Left ventricle myocardium inferior (tissue), 1 donor: ENCODE measurements at regions not wholly inside any gene's neighbourhood (a gene's known extent, or its start where the extent isn't known, plus 50 kb on each side); places are given as distances from the start of the nearest gene placed in this dataset.

Experiments used
- DNase-seq: peaks from one replicate; pipeline ENCODE4 v3.0.0-alpha.2; 2020
- H3K27ac ChIP-seq: fragments of 200-600 bp; replicated peaks from 2 replicates; pipeline ENCODE4 v1.8.0; 2021
- H3K27me3 ChIP-seq: fragments of 200-600 bp; 2 replicates; pipeline ENCODE4 v1.8.0; 2021; ENCODE audit warnings: low read depth
- H3K36me3 ChIP-seq: fragments of 200-600 bp; 2 replicates; pipeline ENCODE4 v1.8.0; 2021
- H3K4me1 ChIP-seq: fragments of 200-600 bp; 2 replicates; pipeline ENCODE4 v1.8.0; 2021
- H3K4me3 ChIP-seq: fragments of 200-600 bp; 2 replicates; pipeline ENCODE4 v1.8.0; 2021; ENCODE audit warnings: mild to moderate bottlenecking, moderate library complexity
- H3K9me3 ChIP-seq: fragments of 200-600 bp; replicated peaks from 2 replicates; pipeline ENCODE4 v1.8.0; 2021
- intact Hi-C: fragments of 100-400 bp; cut with micrococcal nuclease; formaldehyde crosslinking; loops from one replicate; pipeline ENCODE4 v1.11.0; 2022
- TF ChIP-seq, protein P1 (sequence below): fragments of 200-600 bp; IDR thresholded peaks from 2 replicates; pipeline ENCODE4 v1.8.0; 2021; ENCODE audit warnings: antibody characterized with exemption, mild to moderate bottlenecking, borderline replicate concordance
- donor health status: DM: no; HTN: yes; CAD: no; lungs with severe emphysema.

DNA sequence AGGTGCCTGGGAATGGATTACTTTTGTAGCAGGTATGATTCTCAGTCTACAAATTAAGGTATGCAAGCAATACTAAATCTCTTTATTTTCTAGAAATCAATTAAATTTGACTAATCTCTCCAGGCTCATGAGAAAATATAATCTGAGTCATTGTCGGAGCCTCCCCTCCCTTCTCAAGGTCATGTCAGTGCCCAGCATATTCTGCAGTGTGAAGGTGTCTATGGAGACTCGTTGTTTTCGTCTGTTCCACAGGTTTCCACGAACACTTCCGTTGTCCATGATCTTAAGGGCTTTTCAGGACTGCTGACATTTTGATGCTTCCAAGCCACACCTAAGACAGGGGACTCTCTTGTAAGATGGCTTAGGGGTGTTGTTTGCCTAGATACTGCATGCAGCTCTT lies 56.6 kb upstream of the SCOC start:
- Histone ChIP-seq H3K27ac (no peak overlapping the region), H3K36me3 (no peaks in the 10 kb centered on the region), H3K9me3 (peaks cover 10% of the 10 kb centered on the region), H3K4me3 (no peak overlapping the region), H3K4me1 (peaks cover 3% of the 10 kb centered on the region), H3K27me3 (no peaks in the 10 kb centered on the region)
- DNase-seq = no peak
- intact Hi-C loops = no loop called here
- TF ChIP-seq, protein P1, sequence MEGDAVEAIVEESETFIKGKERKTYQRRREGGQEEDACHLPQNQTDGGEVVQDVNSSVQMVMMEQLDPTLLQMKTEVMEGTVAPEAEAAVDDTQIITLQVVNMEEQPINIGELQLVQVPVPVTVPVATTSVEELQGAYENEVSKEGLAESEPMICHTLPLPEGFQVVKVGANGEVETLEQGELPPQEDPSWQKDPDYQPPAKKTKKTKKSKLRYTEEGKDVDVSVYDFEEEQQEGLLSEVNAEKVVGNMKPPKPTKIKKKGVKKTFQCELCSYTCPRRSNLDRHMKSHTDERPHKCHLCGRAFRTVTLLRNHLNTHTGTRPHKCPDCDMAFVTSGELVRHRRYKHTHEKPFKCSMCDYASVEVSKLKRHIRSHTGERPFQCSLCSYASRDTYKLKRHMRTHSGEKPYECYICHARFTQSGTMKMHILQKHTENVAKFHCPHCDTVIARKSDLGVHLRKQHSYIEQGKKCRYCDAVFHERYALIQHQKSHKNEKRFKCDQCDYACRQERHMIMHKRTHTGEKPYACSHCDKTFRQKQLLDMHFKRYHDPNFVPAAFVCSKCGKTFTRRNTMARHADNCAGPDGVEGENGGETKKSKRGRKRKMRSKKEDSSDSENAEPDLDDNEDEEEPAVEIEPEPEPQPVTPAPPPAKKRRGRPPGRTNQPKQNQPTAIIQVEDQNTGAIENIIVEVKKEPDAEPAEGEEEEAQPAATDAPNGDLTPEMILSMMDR = no peak

DNA sequence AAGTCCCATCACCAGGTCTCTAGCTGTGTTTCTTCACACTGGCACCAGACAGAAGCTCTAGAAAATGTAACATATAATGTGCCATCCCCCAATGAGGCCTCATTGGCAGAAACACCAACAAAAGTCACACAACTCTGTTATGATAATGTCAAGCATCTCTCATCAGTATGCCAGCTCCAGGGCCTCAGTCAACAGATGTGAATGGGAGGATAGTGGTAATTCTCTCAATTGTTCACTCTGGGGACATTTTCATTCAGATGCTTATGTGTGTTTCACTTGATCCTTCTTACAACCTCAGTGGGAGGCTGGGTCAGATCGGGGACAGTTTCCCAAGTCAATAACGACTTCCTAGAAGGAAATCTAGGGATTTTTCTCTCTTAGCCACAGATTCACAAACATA lies 57.5 kb upstream of the SCOC start:
- no peak for DNase-seq
- no peak overlapping the region for H3K27ac ChIP-seq
- intact Hi-C loops = no loop called here
- peaks cover 3% of the 10 kb centered on the region for H3K9me3 ChIP-seq
- H3K4me1 ChIP-seq = peaks cover 11% of the 10 kb centered on the region
- no peaks in the 10 kb centered on the region for H3K36me3 ChIP-seq
- TF ChIP-seq, protein P1 = no peak
- no peak overlapping the region for H3K4me3 ChIP-seq
- H3K27me3 ChIP-seq = no peaks in the 10 kb centered on the region

DNA sequence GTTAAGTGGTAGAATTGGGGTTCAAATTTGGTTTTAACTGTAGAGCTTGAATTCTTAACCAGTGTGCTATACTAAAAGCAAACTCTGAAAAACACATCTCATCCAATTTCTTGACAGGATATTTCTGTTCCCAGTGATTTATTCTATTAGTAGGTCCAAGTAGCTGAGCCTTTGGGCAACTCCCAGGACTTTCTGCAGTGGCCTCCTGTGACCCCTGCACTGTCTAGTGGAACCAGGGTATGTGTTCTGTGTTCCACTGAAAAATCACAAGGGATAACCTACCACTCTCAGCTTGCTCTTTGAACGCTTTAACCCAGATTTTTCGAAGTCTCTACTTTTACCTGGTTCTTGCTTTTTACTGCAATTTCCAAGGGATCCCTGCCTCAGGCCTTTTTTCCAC lies 58.0 kb upstream of the SCOC start:
- Histone ChIP-seq H3K27me3 (no peaks in the 10 kb centered on the region), H3K4me1 (peaks cover 14% of the 10 kb centered on the region), H3K27ac (no peak overlapping the region), H3K36me3 (no peaks in the 10 kb centered on the region), H3K4me3 (no peak overlapping the region), H3K9me3 (no peaks in the 10 kb centered on the region)
- intact Hi-C loops = no loop called here
- DNase-seq = no peak
- TF ChIP-seq, protein P1 = no peak

DNA sequence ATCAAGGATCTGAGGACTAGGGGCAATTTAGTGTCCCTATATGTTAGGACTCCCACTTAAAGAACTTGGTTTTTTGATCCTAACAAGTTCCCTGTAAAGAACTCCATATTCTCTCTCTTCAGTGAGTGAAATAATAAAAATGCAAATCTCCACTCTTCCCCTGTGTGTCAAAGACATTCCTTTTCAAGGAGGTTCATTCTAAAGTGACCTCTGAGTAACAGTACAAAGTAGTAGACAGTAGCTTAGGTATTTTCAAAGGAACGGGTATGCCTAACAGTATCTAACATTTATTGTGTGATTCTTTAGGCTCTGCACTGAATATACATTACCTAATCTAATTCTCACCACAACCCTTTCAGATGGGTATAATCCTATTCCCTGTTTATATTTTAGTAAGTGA lies 58.4 kb upstream of the SCOC start:
- Histone ChIP-seq H3K4me1 (peaks cover 14% of the 10 kb centered on the region), H3K9me3 (no peaks in the 10 kb centered on the region), H3K4me3 (no peak overlapping the region), H3K27me3 (no peaks in the 10 kb centered on the region), H3K36me3 (no peaks in the 10 kb centered on the region), H3K27ac (no peak overlapping the region)
- TF ChIP-seq, protein P1 = no peak
- no peak for DNase-seq
- intact Hi-C loops = no loop called here

DNA sequence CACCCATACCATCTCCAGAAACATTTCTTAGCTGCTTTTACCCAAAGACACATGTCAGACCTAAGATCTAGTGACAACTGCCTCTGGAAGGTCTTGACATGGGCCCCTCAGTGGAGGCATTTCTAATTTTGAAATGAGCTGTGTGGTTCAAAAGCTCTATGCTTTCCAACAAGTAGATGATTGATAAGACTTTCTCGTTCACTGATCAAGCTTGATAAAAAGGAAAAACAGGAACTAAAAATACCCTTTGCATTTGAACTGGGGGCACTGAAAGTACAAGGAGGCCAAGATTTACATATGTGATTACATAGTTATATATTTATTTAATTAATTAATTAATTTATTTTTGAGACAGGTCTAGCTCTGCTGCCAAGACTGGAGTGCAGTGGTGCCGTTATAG lies 61.3 kb upstream of the SCOC start:
- H3K4me3 ChIP-seq = no peak overlapping the region

More for the DNA sequence above, 61.3 kb upstream of the SCOC start:
- no peaks in the 10 kb centered on the region for H3K27me3 ChIP-seq
- H3K27ac ChIP-seq = no peak overlapping the region
- no peaks in the 10 kb centered on the region for H3K9me3 ChIP-seq
- TF ChIP-seq, protein P1 = no peak
- peaks cover 35% of the 10 kb centered on the region for H3K4me1 ChIP-seq
- H3K36me3 ChIP-seq = no peaks in the 10 kb centered on the region
- DNase-seq = no peak
- intact Hi-C loops = no loop called here
